Spinal cord (tissue), 9 donors: ENCODE measurements at regions not wholly inside any gene's neighbourhood (a gene's known extent, or its start where the extent isn't known, plus 50 kb on each side); places are given as distances from the start of the nearest gene placed in this dataset.

ENCODE experiments used
- DNase-seq, 6 donors: peaks; one replicate each; pipeline versions ENCODE4 v3.0.0 to v3.0.0-alpha.2; 2013 to 2015; ENCODE audit warnings: low spot score in 6 of 6, low read depth in 4 of 6
- H3K27ac ChIP-seq: one replicate; pipeline ENCODE4 v1.5.1; 2013; ENCODE audit warnings: low read depth, low read length, control low read depth
- H3K27me3 ChIP-seq: one replicate; pipeline ENCODE4 v1.6.1; 2013; ENCODE audit warnings: low read length; ENCODE audit not compliant: control insufficient read depth, insufficient read depth
- H3K36me3 ChIP-seq: one replicate; pipeline ENCODE4 v1.6.1; 2013; ENCODE audit warnings: low read length; ENCODE audit not compliant: control insufficient read depth, insufficient read depth
- H3K4me1 ChIP-seq: one replicate; pipeline ENCODE4 v1.6.1; 2013; ENCODE audit warnings: low read length; ENCODE audit not compliant: control insufficient read depth, insufficient read depth
- H3K4me3 ChIP-seq: one replicate; pipeline ENCODE4 v1.5.1; 2013; ENCODE audit warnings: low read depth, low read length, control low read depth
- H3K9me3 ChIP-seq: one replicate; pipeline ENCODE4 v1.6.1; 2013; ENCODE audit warnings: low read length; ENCODE audit not compliant: control insufficient read depth, insufficient read depth
- WGBS: methylation state at CpG from one replicate; pipeline ENCODE4 v1.1.5; 2013; ENCODE audit warnings: missing lambda C conversion rate; ENCODE audit not compliant: insufficient coverage; 5-methylcytosine and 5-hydroxymethylcytosine counted together
- donor health status: healthy.

- 100% methylated on average over 1 of the region's 6 CpGs for WGBS
- no peaks in the 10 kb centered on the region for H3K4me1 ChIP-seq
- no peak overlapping the region for H3K4me3 ChIP-seq
- no peak for DNase-seq
- H3K36me3 ChIP-seq, result no peaks in the 10 kb centered on the region
- H3K27me3 ChIP-seq, result no peaks in the 10 kb centered on the region
- no peak overlapping the region for H3K27ac ChIP-seq
- no peaks in the 10 kb centered on the region for H3K9me3 ChIP-seq
Measured at GRCh38 chr12:46908936-46909635, 83.3 kb upstream of the SLC38A4 start.

GRCh38 chr12:46910830-46911229, 85.0 kb upstream of the SLC38A4 start:
- no peaks in the 10 kb centered on the region for H3K27me3 ChIP-seq
- no peaks in the 10 kb centered on the region for H3K4me1 ChIP-seq
- WGBS, result no CpG with 5 or more reads among the region's 1 CpG
- no peak for DNase-seq
- no peak overlapping the region for H3K4me3 ChIP-seq
- no peak overlapping the region for H3K27ac ChIP-seq
- no peaks in the 10 kb centered on the region for H3K36me3 ChIP-seq
- H3K9me3 ChIP-seq, result no peaks in the 10 kb centered on the region

- 67% methylated on average over 1 of the region's 5 CpGs for WGBS
- Histone ChIP-seq H3K4me1 (peaks cover 3% of the 10 kb centered on the region), H3K36me3 (no peaks in the 10 kb centered on the region), H3K4me3 (no peak overlapping the region), H3K27me3 (no peaks in the 10 kb centered on the region), H3K9me3 (no peaks in the 10 kb centered on the region), H3K27ac (no peak overlapping the region)
- DNase-seq, result no peak
Measured at GRCh38 chr12:46914336-46914735, 88.5 kb upstream of the SLC38A4 start.

- Histone ChIP-seq H3K9me3 (no peaks in the 10 kb centered on the region), H3K27me3 (no peaks in the 10 kb centered on the region), H3K27ac (no peak overlapping the region), H3K4me1 (peaks cover 3% of the 10 kb centered on the region), H3K36me3 (no peaks in the 10 kb centered on the region), H3K4me3 (no peak overlapping the region)
- WGBS, result 50% methylated on average over 1 of the region's 2 CpGs
- DNase-seq, result no peak
Measured at GRCh38 chr12:46915082-46915481, 89.3 kb upstream of the SLC38A4 start.

- Histone ChIP-seq H3K27ac (no peak overlapping the region), H3K27me3 (no peaks in the 10 kb centered on the region), H3K36me3 (no peaks in the 10 kb centered on the region), H3K9me3 (no peaks in the 10 kb centered on the region), H3K4me3 (no peak overlapping the region), H3K4me1 (peaks cover 3% of the 10 kb centered on the region)
- DNase-seq, result no peak
- no CpG with 5 or more reads among the region's 12 CpGs for whole genome bisulfite sequencing
Measured at GRCh38 chr12:46915836-46916235, 90.0 kb upstream of the SLC38A4 start.

GRCh38 chr12:46916796-46917419, 91.1 kb upstream of the SLC38A4 start:
- no peak for DNase-seq
- no peaks in the 10 kb centered on the region for H3K36me3 ChIP-seq
- H3K4me1 ChIP-seq, result peaks cover 3% of the 10 kb centered on the region
- no peaks in the 10 kb centered on the region for H3K9me3 ChIP-seq
- WGBS, result 100% methylated on average over 1 of the region's 1 CpG
- H3K27me3 ChIP-seq, result no peaks in the 10 kb centered on the region
- no peak overlapping the region for H3K27ac ChIP-seq
- no peak overlapping the region for H3K4me3 ChIP-seq

- WGBS, result 70% methylated on average over 3 of the region's 4 CpGs
- H3K27me3 ChIP-seq, result no peaks in the 10 kb centered on the region
Measured at GRCh38 chr12:46917821-46918220, 92.0 kb upstream of the SLC38A4 start.

GRCh38 chr12:46918631-46919030, 92.8 kb upstream of the SLC38A4 start:
- Histone ChIP-seq H3K36me3 (no peaks in the 10 kb centered on the region), H3K4me3 (no peak overlapping the region), H3K27ac (no peak overlapping the region), H3K4me1 (peaks cover 3% of the 10 kb centered on the region), H3K27me3 (no peaks in the 10 kb centered on the region), H3K9me3 (no peaks in the 10 kb centered on the region)
- no peak for DNase-seq
- 100% methylated on average over 2 of the region's 9 CpGs for WGBS

More at GRCh38 chr12:46917821-46918220, 92.0 kb upstream of the SLC38A4 start:
- no peak for DNase-seq
- Histone ChIP-seq H3K9me3 (no peaks in the 10 kb centered on the region), H3K36me3 (no peaks in the 10 kb centered on the region), H3K4me3 (no peak overlapping the region), H3K4me1 (peaks cover 3% of the 10 kb centered on the region), H3K27ac (no peak overlapping the region)

- Histone ChIP-seq H3K36me3 (no peaks in the 10 kb centered on the region), H3K4me1 (peaks cover 3% of the 10 kb centered on the region), H3K9me3 (no peaks in the 10 kb centered on the region), H3K4me3 (no peak overlapping the region), H3K27me3 (no peaks in the 10 kb centered on the region), H3K27ac (no peak overlapping the region)
- no peak for DNase-seq
- WGBS, result 81% methylated on average over 7 of the region's 9 CpGs
Measured at GRCh38 chr12:46919666-46920400, 94.0 kb upstream of the SLC38A4 start.
